ENCODE measurements at regions not wholly inside any gene's neighbourhood (a gene's known extent, or its start where the extent isn't known, plus 50 kb on each side); places are given as distances from the start of the nearest gene placed in this dataset.

- Histone ChIP-seq H3K4me3 (replicated peaks; ENCODE audit: low read depth, low read length) (no peak overlapping the region), H3K27me3 (replicated peaks; ENCODE audit: control insufficient read depth, insufficient read depth, low read length) (no peaks in the 10 kb centered on the region), H3K36me3 (ENCODE audit: control insufficient read depth, insufficient read depth, low read length) (no peaks in the 10 kb centered on the region)
- TF ChIP-seq, protein P1, sequence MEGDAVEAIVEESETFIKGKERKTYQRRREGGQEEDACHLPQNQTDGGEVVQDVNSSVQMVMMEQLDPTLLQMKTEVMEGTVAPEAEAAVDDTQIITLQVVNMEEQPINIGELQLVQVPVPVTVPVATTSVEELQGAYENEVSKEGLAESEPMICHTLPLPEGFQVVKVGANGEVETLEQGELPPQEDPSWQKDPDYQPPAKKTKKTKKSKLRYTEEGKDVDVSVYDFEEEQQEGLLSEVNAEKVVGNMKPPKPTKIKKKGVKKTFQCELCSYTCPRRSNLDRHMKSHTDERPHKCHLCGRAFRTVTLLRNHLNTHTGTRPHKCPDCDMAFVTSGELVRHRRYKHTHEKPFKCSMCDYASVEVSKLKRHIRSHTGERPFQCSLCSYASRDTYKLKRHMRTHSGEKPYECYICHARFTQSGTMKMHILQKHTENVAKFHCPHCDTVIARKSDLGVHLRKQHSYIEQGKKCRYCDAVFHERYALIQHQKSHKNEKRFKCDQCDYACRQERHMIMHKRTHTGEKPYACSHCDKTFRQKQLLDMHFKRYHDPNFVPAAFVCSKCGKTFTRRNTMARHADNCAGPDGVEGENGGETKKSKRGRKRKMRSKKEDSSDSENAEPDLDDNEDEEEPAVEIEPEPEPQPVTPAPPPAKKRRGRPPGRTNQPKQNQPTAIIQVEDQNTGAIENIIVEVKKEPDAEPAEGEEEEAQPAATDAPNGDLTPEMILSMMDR (IDR thresholded peaks at IDR 0.05; ENCODE audit: insufficient read depth, low read length, poor library complexity, severe bottlenecking) = no peak
- no peak for DNase-seq (ENCODE audit: extremely low read depth, insufficient read length)
These were observed 1184.5 kb downstream of the BRD1 start for GRCh38 chr22:48643066-48643731.

DNA sequence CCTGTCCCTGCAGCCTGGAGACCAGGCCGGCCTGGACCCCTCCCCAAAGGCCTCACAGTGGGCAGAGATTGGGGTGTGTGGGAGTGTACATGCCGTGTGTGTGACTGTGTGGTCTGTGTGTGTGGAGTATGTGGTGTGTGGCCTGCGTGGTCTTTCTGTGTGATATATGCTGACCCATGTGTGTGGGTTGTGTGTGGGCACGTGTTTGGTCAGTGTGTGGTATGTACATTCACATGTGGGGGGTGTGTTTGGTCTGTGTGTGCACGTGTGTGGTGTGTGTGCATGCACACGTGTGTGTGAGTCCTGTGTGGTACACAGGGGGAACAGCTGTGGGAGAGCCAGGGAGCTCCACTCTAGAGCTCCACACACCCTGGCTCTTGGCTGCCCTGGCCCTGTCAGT, 1185.1 kb downstream of the BRD1 start:
- Histone ChIP-seq H3K36me3 (ENCODE audit: control insufficient read depth, insufficient read depth, low read length) (no peaks in the 10 kb centered on the region), H3K4me3 (replicated peaks; ENCODE audit: low read depth, low read length) (no peak overlapping the region), H3K27me3 (replicated peaks; ENCODE audit: control insufficient read depth, insufficient read depth, low read length) (no peaks in the 10 kb centered on the region)
- TF ChIP-seq, protein P1 (IDR thresholded peaks at IDR 0.05; ENCODE audit: insufficient read depth, low read length, poor library complexity, severe bottlenecking) = no peak
- no peak for DNase-seq (ENCODE audit: extremely low read depth, insufficient read length)

- TF ChIP-seq, protein P1 (IDR thresholded peaks at IDR 0.05; ENCODE audit: insufficient read depth, low read length, poor library complexity, severe bottlenecking) = no peak
- no peaks in the 10 kb centered on the region for H3K36me3 ChIP-seq (ENCODE audit: control insufficient read depth, insufficient read depth, low read length)
- no peak overlapping the region for H3K4me3 ChIP-seq (replicated peaks; ENCODE audit: low read depth, low read length)
- no peaks in the 10 kb centered on the region for H3K27me3 ChIP-seq (replicated peaks; ENCODE audit: control insufficient read depth, insufficient read depth, low read length)
- no peak for DNase-seq (ENCODE audit: extremely low read depth, insufficient read length)
These were observed 1185.7 kb downstream of the BRD1 start for GRCh38 chr22:48641906-48642475.

DNA sequence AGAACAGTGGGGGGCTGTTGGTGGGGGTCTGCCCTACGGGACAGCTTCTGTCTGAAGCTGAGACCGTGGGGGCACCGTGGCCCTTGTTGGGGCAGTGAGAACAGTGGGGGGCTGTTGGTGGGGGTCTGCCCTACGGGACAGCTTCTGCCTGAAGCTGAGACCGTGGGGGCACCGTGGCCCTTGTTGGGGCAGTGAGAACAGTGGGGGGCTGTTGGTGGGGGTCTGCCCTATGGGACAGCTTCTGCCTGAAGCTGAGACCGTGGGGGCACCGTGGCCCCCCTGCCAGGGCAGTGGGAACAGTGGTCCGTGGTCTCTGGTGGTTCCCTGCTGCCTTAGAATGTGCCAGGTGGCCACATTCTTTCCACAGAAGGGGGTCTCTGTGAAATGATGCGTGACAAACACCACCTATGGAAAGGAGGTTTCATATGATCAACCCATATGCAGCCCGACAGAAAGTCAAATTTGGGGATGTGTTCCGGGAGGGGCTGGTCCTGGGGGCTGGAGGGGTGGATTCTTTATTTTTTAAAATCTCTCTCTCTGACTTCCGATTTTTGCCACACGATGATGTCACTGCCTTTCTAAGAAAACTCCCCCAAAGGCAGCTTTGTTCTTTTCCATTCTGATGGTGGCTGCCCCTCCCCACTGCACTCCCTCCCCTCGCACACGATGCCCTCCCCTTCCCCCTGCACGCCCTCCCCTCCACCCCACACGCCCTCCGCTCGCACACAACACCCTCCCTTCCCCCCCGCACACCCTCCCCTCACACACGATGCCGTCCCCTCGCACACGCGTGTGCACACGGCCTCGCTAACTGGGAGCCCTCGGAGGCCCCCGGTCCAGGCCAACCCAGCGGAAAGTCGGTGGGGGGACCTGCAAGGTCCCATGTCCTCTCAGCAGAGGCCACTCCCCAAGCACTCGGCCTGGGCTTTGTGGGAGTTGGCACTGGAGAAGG, 1186.5 kb downstream of the BRD1 start:
- Histone ChIP-seq H3K4me3 (replicated peaks; ENCODE audit: low read depth, low read length) (no peak overlapping the region), H3K27me3 (replicated peaks; ENCODE audit: control insufficient read depth, insufficient read depth, low read length) (no peaks in the 10 kb centered on the region), H3K36me3 (ENCODE audit: control insufficient read depth, insufficient read depth, low read length) (no peaks in the 10 kb centered on the region)
- TF ChIP-seq, protein P1 (IDR thresholded peaks at IDR 0.05; ENCODE audit: insufficient read depth, low read length, poor library complexity, severe bottlenecking) = no peak
- DNase-seq (ENCODE audit: extremely low read depth, insufficient read length) = no peak

DNA sequence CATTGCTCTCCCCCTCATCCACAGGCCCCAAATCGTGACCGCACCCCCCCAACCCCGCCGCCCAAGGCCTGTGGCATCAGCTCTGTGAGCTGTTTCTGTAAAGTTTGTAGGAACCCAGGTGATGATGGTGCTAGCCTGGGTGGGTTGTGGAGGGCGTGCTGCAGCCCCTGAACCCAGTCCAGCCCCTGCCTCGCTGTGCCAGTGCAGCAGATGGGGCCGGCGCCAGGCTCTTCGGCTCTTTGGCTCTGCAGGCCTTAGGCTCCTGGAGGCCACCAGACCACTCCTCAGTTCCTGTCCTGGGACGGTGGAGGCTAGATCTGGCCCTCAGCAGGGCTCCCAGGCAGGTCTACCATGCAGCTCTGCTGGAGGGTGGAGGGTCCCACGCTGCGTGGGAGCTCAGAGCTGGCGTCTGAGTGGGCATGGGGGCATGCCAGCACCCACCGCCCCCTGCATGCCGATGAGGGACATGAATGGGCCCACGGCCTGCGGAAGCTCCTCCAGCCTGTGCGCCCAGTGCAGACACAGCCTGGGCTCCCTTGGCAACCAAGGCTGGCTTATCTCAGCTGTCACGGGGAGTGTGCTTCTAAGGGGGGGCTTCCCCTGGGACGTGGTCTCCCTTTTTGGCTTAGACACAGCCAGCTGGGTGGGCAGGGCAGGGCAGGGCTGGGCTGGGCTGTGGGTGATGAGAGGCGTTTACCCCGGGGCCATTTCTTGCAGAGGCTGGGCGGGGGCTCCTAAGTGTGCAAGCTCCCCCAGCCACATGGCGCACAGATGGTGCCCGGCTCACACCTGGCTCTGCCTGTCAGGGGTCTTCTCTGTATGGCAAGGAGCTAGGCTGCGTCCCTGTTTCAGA, 1187.6 kb downstream of the BRD1 start:
- H3K36me3 ChIP-seq (ENCODE audit: control insufficient read depth, insufficient read depth, low read length) = no peaks in the 10 kb centered on the region
- TF ChIP-seq, protein P1 (IDR thresholded peaks at IDR 0.05; ENCODE audit: insufficient read depth, low read length, poor library complexity, severe bottlenecking) = no peak
- H3K4me3 ChIP-seq (replicated peaks; ENCODE audit: low read depth, low read length) = no peak overlapping the region
- DNase-seq (ENCODE audit: extremely low read depth, insufficient read length) = no peak
- H3K27me3 ChIP-seq (replicated peaks; ENCODE audit: control insufficient read depth, insufficient read depth, low read length) = no peaks in the 10 kb centered on the region
